Keratinocyte (primary cell): ENCODE measurements at regions not wholly inside any gene's neighbourhood (a gene's known extent, or its start where the extent isn't known, plus 50 kb on each side); places are given as distances from the start of the nearest gene placed in this dataset.

Experiments
- DNase-seq: peaks from one replicate; pipeline ENCODE4 v3.0.0-alpha.2; 2011; ENCODE audit warnings: low read depth, missing footprints, low spot score
- FAIRE-seq: peaks from 2 replicates; lab custom pipeline; 2011; peaks lifted over from hg19 to GRCh38; lab: Jason Lieb, UNC
- H2AFZ ChIP-seq: 2 replicates; pipeline ENCODE4 v1.6.0; 2012; ENCODE audit warnings: low read length, control low read depth, inconsistent platforms; ENCODE audit not compliant: control insufficient read depth
- H3K27ac ChIP-seq: 2 replicates; pipeline ENCODE4 v1.5.1; 2011; ENCODE audit warnings: low read length; ENCODE audit not compliant: control insufficient read depth, insufficient read depth
- H3K27me3 ChIP-seq: 3 replicates; pipeline ENCODE4 v1.6.0; 2011; ENCODE audit warnings: low read length; ENCODE audit not compliant: control insufficient read depth, insufficient read depth; ENCODE audit errors: extremely low read depth
- H3K36me3 ChIP-seq, 2 experiments: 2 replicates in 1 of 2; 3 replicates in 1 of 2; pipeline ENCODE4 v1.5.1; 2011; ENCODE audit warnings: low read length in 2 of 2, mild to moderate bottlenecking in 1 of 2; ENCODE audit not compliant: control insufficient read depth in 2 of 2, insufficient read depth in 2 of 2; ENCODE audit errors: extremely low read depth in 1 of 2
- H3K4me1 ChIP-seq: 3 replicates; pipeline ENCODE4 v1.5.1; 2011; ENCODE audit warnings: low read length; ENCODE audit not compliant: control insufficient read depth, insufficient read depth; ENCODE audit errors: extremely low read depth
- H3K4me2 ChIP-seq: 3 replicates; pipeline ENCODE4 v1.6.0; 2011; ENCODE audit warnings: low read depth, low read length; ENCODE audit not compliant: control insufficient read depth, insufficient read depth; ENCODE audit errors: extremely low read depth
- H3K4me3 ChIP-seq, 3 experiments: fragments of 200-600 bp in 1 of 3; sonication (generic) in 1 of 3; 2 replicates in 2 of 3; 3 replicates in 1 of 3; pipeline ENCODE4 v1.5.1; 2011 to 2016; ENCODE audit warnings: low read length in 3 of 3, mild to moderate bottlenecking in 3 of 3, control low read depth in 2 of 3, inconsistent platforms in 1 of 3, low read depth in 1 of 3, mixed read lengths in 1 of 3, mixed run types in 1 of 3, moderate library complexity in 1 of 3; ENCODE audit not compliant: control insufficient read depth in 2 of 3, insufficient read depth in 2 of 3; ENCODE audit errors: extremely low read depth in 1 of 3
- H3K79me2 ChIP-seq: 2 replicates; pipeline ENCODE4 v1.6.0; 2012; ENCODE audit warnings: low read length; ENCODE audit not compliant: control insufficient read depth, insufficient read depth
- H3K9ac ChIP-seq: 3 replicates; pipeline ENCODE4 v1.6.0; 2011; ENCODE audit warnings: low read length; ENCODE audit not compliant: control insufficient read depth, insufficient read depth; ENCODE audit errors: extremely low read depth
- H3K9me1 ChIP-seq: 3 replicates; pipeline ENCODE4 v1.6.0; 2011; ENCODE audit warnings: low read length; ENCODE audit not compliant: control insufficient read depth, insufficient read depth; ENCODE audit errors: extremely low read depth
- H3K9me3 ChIP-seq: 2 replicates; pipeline ENCODE4 v1.5.1; 2012; ENCODE audit warnings: low read depth, low read length; ENCODE audit not compliant: control insufficient read depth
- H4K20me1 ChIP-seq: 3 replicates; pipeline ENCODE4 v1.6.0; 2011; ENCODE audit warnings: low read length; ENCODE audit not compliant: control insufficient read depth, insufficient read depth; ENCODE audit errors: extremely low read depth
- EZH2 ChIP-seq: IDR thresholded peaks from one replicate; pipeline ENCODE4 v1.6.1; 2012; ENCODE audit warnings: inconsistent platforms, mild to moderate bottlenecking, low read length, moderate library complexity
- dilution Hi-C: fragments of 300-500 bp; cut with MboI; formaldehyde crosslinking; loops from one replicate; pipeline ENCODE4 v1.7.0; 2020; ENCODE audit warnings: low sequenced_read_pairs; ENCODE audit not compliant: extremely low pct_ligation_motif_present
- TF ChIP-seq, protein P1 (sequence below), 3 experiments: IDR thresholded peaks in 1 of 3; conservative IDR thresholded peaks in 1 of 3; optimal IDR thresholded peaks in 1 of 3; 2 replicates in 2 of 3; 3 replicates in 1 of 3; pipeline versions ENCODE3 to v1.5.1; 2011; ENCODE audit warnings: low read length in 3 of 3, mild to moderate bottlenecking in 3 of 3, moderate library complexity in 2 of 3, control low read depth in 1 of 3, inconsistent platforms in 1 of 3; ENCODE audit not compliant: insufficient read depth in 2 of 3; ENCODE audit errors: extremely low read depth in 1 of 3

DNA sequence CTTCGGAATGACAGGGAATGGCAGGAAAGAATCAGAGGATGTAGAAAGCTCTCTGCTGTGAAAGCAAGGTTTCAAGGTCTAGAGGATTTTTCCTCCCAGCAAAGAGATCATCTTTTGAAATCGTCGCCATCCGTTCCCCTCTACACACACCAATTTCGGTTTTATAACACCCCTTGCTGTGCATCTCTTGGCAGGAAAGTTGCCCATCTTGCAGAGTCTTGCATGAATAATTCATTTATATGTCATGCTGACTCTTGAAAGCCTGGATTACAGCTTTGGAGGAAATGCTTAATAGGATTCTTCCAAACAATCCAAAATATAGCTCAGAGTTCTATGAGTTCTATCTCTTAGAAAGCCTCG is 262.7 kb downstream of the CHL1 start:
- no peak for DNase-seq
- TF ChIP-seq EZH2: no peak
- TF ChIP-seq, protein P1, sequence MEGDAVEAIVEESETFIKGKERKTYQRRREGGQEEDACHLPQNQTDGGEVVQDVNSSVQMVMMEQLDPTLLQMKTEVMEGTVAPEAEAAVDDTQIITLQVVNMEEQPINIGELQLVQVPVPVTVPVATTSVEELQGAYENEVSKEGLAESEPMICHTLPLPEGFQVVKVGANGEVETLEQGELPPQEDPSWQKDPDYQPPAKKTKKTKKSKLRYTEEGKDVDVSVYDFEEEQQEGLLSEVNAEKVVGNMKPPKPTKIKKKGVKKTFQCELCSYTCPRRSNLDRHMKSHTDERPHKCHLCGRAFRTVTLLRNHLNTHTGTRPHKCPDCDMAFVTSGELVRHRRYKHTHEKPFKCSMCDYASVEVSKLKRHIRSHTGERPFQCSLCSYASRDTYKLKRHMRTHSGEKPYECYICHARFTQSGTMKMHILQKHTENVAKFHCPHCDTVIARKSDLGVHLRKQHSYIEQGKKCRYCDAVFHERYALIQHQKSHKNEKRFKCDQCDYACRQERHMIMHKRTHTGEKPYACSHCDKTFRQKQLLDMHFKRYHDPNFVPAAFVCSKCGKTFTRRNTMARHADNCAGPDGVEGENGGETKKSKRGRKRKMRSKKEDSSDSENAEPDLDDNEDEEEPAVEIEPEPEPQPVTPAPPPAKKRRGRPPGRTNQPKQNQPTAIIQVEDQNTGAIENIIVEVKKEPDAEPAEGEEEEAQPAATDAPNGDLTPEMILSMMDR (optimal IDR thresholded peaks at IDR 0.05 in 1 of 3, IDR thresholded peaks at IDR 0.05 in 1 of 3, conservative IDR thresholded peaks at IDR 0.05 in 1 of 3; ENCODE audit: extremely low read depth in 1 of 3, insufficient read depth in 2 of 3, low read length in 3 of 3): no peak
- Histone ChIP-seq H3K27ac (no peak overlapping the region), H3K36me3 (no peaks in the 10 kb centered on the region), H3K9ac (no peak overlapping the region), H2AFZ (no peak overlapping the region), H3K4me3 (no peak overlapping the region), H3K9me1 (no peaks in the 10 kb centered on the region), H4K20me1 (no peaks in the 10 kb centered on the region), H3K79me2 (no peaks in the 10 kb centered on the region), H3K27me3 (no peaks in the 10 kb centered on the region), H3K4me1 (no peaks in the 10 kb centered on the region), H3K9me3 (no peaks in the 10 kb centered on the region), H3K4me2 (no peak overlapping the region)
- no peak for FAIRE-seq
- dilution Hi-C loops: no loop called here

- Histone ChIP-seq H4K20me1 (no peaks in the 10 kb centered on the region), H2AFZ (no peak overlapping the region), H3K27ac (no peak overlapping the region), H3K4me2 (no peak overlapping the region), H3K9me1 (no peaks in the 10 kb centered on the region), H3K9me3 (no peaks in the 10 kb centered on the region), H3K9ac (no peak overlapping the region), H3K4me3 (no peak overlapping the region), H3K4me1 (no peaks in the 10 kb centered on the region), H3K36me3 (no peaks in the 10 kb centered on the region), H3K79me2 (no peaks in the 10 kb centered on the region), H3K27me3 (no peaks in the 10 kb centered on the region)
- no peak for DNase-seq
- no peak for TF ChIP-seq EZH2
- TF ChIP-seq, protein P1 (optimal IDR thresholded peaks at IDR 0.05 in 1 of 3, IDR thresholded peaks at IDR 0.05 in 1 of 3, conservative IDR thresholded peaks at IDR 0.05 in 1 of 3; ENCODE audit: extremely low read depth in 1 of 3, insufficient read depth in 2 of 3, low read length in 3 of 3): no peak
- dilution Hi-C loops: no loop called here
- no peak for FAIRE-seq
These were observed 264.4 kb downstream of the CHL1 start for GRCh38 chr3:461006-461405.
